HCT116 (cell line): ENCODE measurements at regions not wholly inside any gene's neighbourhood (a gene's known extent, or its start where the extent isn't known, plus 50 kb on each side); places are given as distances from the start of the nearest gene placed in this dataset.

ENCODE experiments used
- ATAC-seq: fragments of 200-7000 bp; cut with Tn5 transposase; 2 replicates; pipeline ENCODE4 v1.9.1; 2020; ENCODE audit warnings: mild to moderate bottlenecking, moderate library complexity
- BruUV-seq: library from RNA; stranded (reverse); fragments of 400-500 nt; replicated peaks from 2 replicates; lab custom pipeline; 2021; lab: Mats Ljungman, UMichigan
- CTCF ChIA-PET: fragments of 300-600 bp; sonication (Branson Sonifier 250); formaldehyde crosslinking; loops from one replicate; lab custom pipeline; 2021; ENCODE audit warnings: antibody characterized with exemption; lab: Charles Lee
- POLR2A ChIA-PET: fragments of 300-600, 350-600 bp; sonication (Branson Sonifier 250); formaldehyde crosslinking; loops from one replicate; lab custom pipeline; 2021; ENCODE audit warnings: antibody characterized with exemption; lab: Charles Lee
- RAD21 ChIA-PET, 2 experiments: fragments of 300-600 bp; sonication (Branson Sonifier 250); formaldehyde crosslinking; loops; one replicate each; lab custom pipeline; 2023; ENCODE audit warnings: low total read pairs in 2 of 2; ENCODE audit not compliant: uncharacterized antibody in 2 of 2, unreplicated experiment in 2 of 2, low non-redundant PET in 1 of 2; lab: Charles Lee
- DNase-seq: peaks from one replicate; pipeline ENCODE4 v3.0.0-alpha.2; 2010; ENCODE audit warnings: low read depth, low spot score
- H2AFZ ChIP-seq: fragments of 200-600 bp; shearing (Covaris generic), sonication (generic); 2 replicates; pipeline ENCODE4 v1.6.1; 2017; ENCODE audit warnings: low read depth, mixed run types, mixed read lengths, antibody characterized with exemption, low read length; ENCODE audit not compliant: poor library complexity, severe bottlenecking
- H3K27ac ChIP-seq: 2 replicates; pipeline ENCODE4 v1.5.1; 2012; ENCODE audit warnings: low read depth, low read length
- H3K27me3 ChIP-seq: fragments of 200-600 bp; sonication (generic); 2 replicates; pipeline ENCODE4 v1.6.1; 2016; ENCODE audit warnings: mixed run types, low read length, mixed read lengths; ENCODE audit not compliant: insufficient read depth
- H3K36me3 ChIP-seq, 2 experiments: fragments of 200-500 bp in 1 of 2; fragments of 200-600 bp in 1 of 2; sonication (Bioruptor generic) in 1 of 2; sonication (generic) in 1 of 2; 2 replicates each; pipeline versions ENCODE4 v1.5.1 to v1.6.1; 2014 to 2016; ENCODE audit warnings: low read length in 2 of 2, inconsistent platforms in 1 of 2, mixed read lengths in 1 of 2, mixed run types in 1 of 2; ENCODE audit not compliant: insufficient read depth in 2 of 2, control insufficient read depth in 1 of 2
- H3K4me1 ChIP-seq, 2 experiments: fragments of 200-600 bp in 1 of 2; sonication (generic) in 1 of 2; 2 replicates each; pipeline versions ENCODE4 v1.5.1 to v1.6.1; 2012 to 2017; ENCODE audit warnings: low read length in 2 of 2, inconsistent platforms in 1 of 2, mild to moderate bottlenecking in 1 of 2, mixed read lengths in 1 of 2, mixed run types in 1 of 2, moderate library complexity in 1 of 2; ENCODE audit not compliant: insufficient read depth in 2 of 2, control insufficient read depth in 1 of 2
- H3K4me2 ChIP-seq: fragments of 200-600 bp; sonication (generic); 2 replicates; pipeline ENCODE4 v1.6.1; 2017; ENCODE audit warnings: mixed run types, low read length, mixed read lengths
- H3K4me3 ChIP-seq, 2 experiments: fragments of 200-600 bp in 1 of 2; sonication (generic) in 1 of 2; replicated peaks in 1 of 2; 2 replicates each; pipeline ENCODE4 v1.5.1; 2011 to 2016; ENCODE audit warnings: low read length in 2 of 2, control low read depth in 1 of 2, low read depth in 1 of 2, mild to moderate bottlenecking in 1 of 2, mixed read lengths in 1 of 2, mixed run types in 1 of 2
- H3K79me2 ChIP-seq: fragments of 200-600 bp; sonication (generic); 2 replicates; pipeline ENCODE4 v1.6.1; 2017; ENCODE audit warnings: mild to moderate bottlenecking, mixed run types, low read length, moderate library complexity, mixed read lengths; ENCODE audit not compliant: insufficient read depth
- H3K9ac ChIP-seq: fragments of 200-600 bp; sonication (generic); 2 replicates; pipeline ENCODE4 v1.6.1; 2016; ENCODE audit warnings: low read length, mixed read lengths
- H3K9me2 ChIP-seq: fragments of 200-600 bp; sonication (generic), shearing (Covaris generic); 2 replicates; pipeline ENCODE4 v1.6.1; 2017; ENCODE audit warnings: mixed run types, mild to moderate bottlenecking, moderate library complexity; ENCODE audit not compliant: insufficient read depth
- H3K9me3 ChIP-seq, 2 experiments: fragments of 200-500 bp in 1 of 2; fragments of 200-600 bp in 1 of 2; sonication (Bioruptor generic) in 1 of 2; sonication (generic) in 1 of 2; 2 replicates each; pipeline ENCODE4 v1.6.1; 2014 to 2017; ENCODE audit warnings: low read length in 2 of 2, mixed read lengths in 2 of 2, inconsistent platforms in 1 of 2, low read depth in 1 of 2, mild to moderate bottlenecking in 1 of 2, mixed run types in 1 of 2, moderate library complexity in 1 of 2; ENCODE audit not compliant: control insufficient read depth in 1 of 2, insufficient read depth in 1 of 2
- H4K20me1 ChIP-seq: fragments of 200-600 bp; sonication (generic), shearing (Covaris generic); 2 replicates; pipeline ENCODE4 v1.6.1; 2017; ENCODE audit warnings: mixed run types, mild to moderate bottlenecking, moderate library complexity; ENCODE audit not compliant: insufficient read depth
- ATF3 ChIP-seq: IDR thresholded peaks from 2 replicates; pipeline ENCODE4 v1.6.1; 2012
- CTCF ChIP-seq, 3 experiments: fragments of 200-600 bp in 1 of 3; sonication (generic) in 1 of 3; IDR thresholded peaks in 2 of 3; conservative IDR thresholded peaks in 1 of 3; 2 replicates each; pipeline ENCODE4 v1.5.1; 2012 to 2017; ENCODE audit warnings: low read depth in 2 of 3, low read length in 2 of 3, antibody characterized with exemption in 1 of 3, borderline replicate concordance in 1 of 3, control low read depth in 1 of 3, mild to moderate bottlenecking in 1 of 3, mixed read lengths in 1 of 3, mixed run types in 1 of 3, moderate library complexity in 1 of 3; ENCODE audit not compliant: insufficient read depth in 1 of 3
- ELF1 ChIP-seq: IDR thresholded peaks from 2 replicates; pipeline ENCODE4 v1.6.1; 2012; ENCODE audit warnings: low read depth, borderline replicate concordance
- EZH2phosphoT487 ChIP-seq: fragments of 200-600 bp; IDR thresholded peaks from 2 replicates; pipeline ENCODE4 v1.6.1; 2018; ENCODE audit warnings: antibody characterized with exemption, borderline replicate concordance
- RAD21 ChIP-seq: IDR thresholded peaks from 2 replicates; pipeline ENCODE4 v1.6.1; 2012; ENCODE audit warnings: low read depth, mild to moderate bottlenecking
- REST ChIP-seq: IDR thresholded peaks from 2 replicates; pipeline ENCODE4 v1.6.1; 2012; ENCODE audit warnings: low read depth
- TCF7L2 ChIP-seq: IDR thresholded peaks from 2 replicates; pipeline ENCODE4 v1.7.0; 2011; ENCODE audit warnings: borderline replicate concordance, inconsistent platforms; ENCODE audit not compliant: insufficient read depth, insufficient read length; ENCODE audit errors: extremely low read depth
- YY1 ChIP-seq: IDR thresholded peaks from 2 replicates; pipeline ENCODE4 v1.6.1; 2011; ENCODE audit warnings: low read length, low read depth, moderate library complexity, mild to moderate bottlenecking; ENCODE audit not compliant: insufficient replicate concordance; ENCODE audit errors: extremely low read depth
- ZNF274 ChIP-seq: fragments of 200-500 bp; sonication (Bioruptor generic); IDR thresholded peaks from 2 replicates; pipeline ENCODE4 v1.6.1; 2014; ENCODE audit warnings: mild to moderate bottlenecking, low read depth, low read length, inconsistent platforms
- intact Hi-C: fragments of 100-400 bp; cut with micrococcal nuclease; formaldehyde crosslinking; loops from 2 replicates; pipeline ENCODE4 v1.10.0; 2022

GRCh38 chr10:110392121-110392520 is 87.4 kb upstream of the SMNDC1 start:
- ChIA-PET POLR2A (interaction anchor here (1.0 kb wide), 2 partner anchors 15 to 87 kb away, joined by 5 to 7 read pairs; partner anchors contain the start of gene SMNDC1), CTCF (interaction anchor here (2.3 kb wide), 1 partner anchor 38 kb away, joined by 8 read pairs; no protein-coding TSS in a partner anchor), RAD21 (no interaction called here)
- no peaks in the 10 kb centered on the region for H3K27me3 ChIP-seq
- BruUV-seq: no TSS peak
- no peak overlapping the region for H3K4me3 ChIP-seq
- DNase-seq: no peak
- H3K9me3 ChIP-seq: no peaks in the 10 kb centered on the region
- H4K20me1 ChIP-seq: no peaks in the 10 kb centered on the region
- no peak overlapping the region for H3K9ac ChIP-seq
- H3K27ac ChIP-seq: no peak overlapping the region
- no peak overlapping the region for H2AFZ ChIP-seq
- no peaks in the 10 kb centered on the region for H3K36me3 ChIP-seq
- no peak overlapping the region for H3K4me2 ChIP-seq
- no peaks in the 10 kb centered on the region for H3K9me2 ChIP-seq
- no peaks in the 10 kb centered on the region for H3K79me2 ChIP-seq
- intact Hi-C loops: no loop called here
- no peak for ATAC-seq
- H3K4me1 ChIP-seq: peaks cover 39 to 58% of the 10 kb centered on the region in 2 experiments
- no peak for TF ChIP-seq ELF1
- TF ChIP-seq ATF3: no peak
- TF ChIP-seq RAD21: no peak
- no peak for TF ChIP-seq CTCF (IDR thresholded peaks at IDR 0.05 in 2 of 3, conservative IDR thresholded peaks at IDR 0.05 in 1 of 3; ENCODE audit: borderline replicate concordance in 1 of 3, insufficient read depth in 1 of 3, low read depth in 2 of 3, low read length in 2 of 3)
- no peak for TF ChIP-seq ZNF274
- no peak for TF ChIP-seq YY1
- no peak for TF ChIP-seq EZH2phosphoT487
- no peak for TF ChIP-seq REST
- no peak for TF ChIP-seq TCF7L2
